AML-193 (cell line): ENCODE measurements at regions not wholly inside any gene's neighbourhood (a gene's known extent, or its start where the extent isn't known, plus 50 kb on each side); places are given as distances from the start of the nearest gene placed in this dataset.

ENCODE experiments used
- DNase-seq, 2 experiments: peaks; one replicate each; lab custom pipeline; 2025; lab: John Stamatoyannopoulos, UW

- DNase-seq, result no peak
Observed at GRCh38 chr5:3957658-3958057, 362.0 kb downstream of the IRX1 start.

GRCh38 chr5:3958389-3958788 lies 362.8 kb downstream of the IRX1 start:
- DNase-seq, result no peak

- DNase-seq, result no peak
Observed at GRCh38 chr5:3962113-3962512, 366.5 kb downstream of the IRX1 start.

DNA sequence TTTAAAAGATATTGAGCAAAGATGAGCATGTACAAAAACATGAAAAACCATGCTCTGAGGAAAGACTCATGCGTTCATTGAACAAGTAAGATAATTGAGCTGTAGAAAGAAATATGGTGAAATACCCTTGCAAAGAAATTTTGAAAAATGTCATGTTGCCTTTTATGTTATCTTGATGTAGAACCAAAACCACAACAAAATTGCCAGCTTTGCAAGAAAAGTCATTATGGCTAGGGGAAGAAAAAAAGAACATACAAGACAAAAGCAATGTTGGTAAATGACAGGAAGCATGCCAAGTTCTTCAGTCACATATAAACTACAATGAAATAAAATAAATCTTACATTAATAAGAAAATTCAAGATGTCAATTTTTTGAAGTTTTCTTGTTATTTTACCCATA lies 368.0 kb downstream of the IRX1 start:
- no peak for DNase-seq

DNA sequence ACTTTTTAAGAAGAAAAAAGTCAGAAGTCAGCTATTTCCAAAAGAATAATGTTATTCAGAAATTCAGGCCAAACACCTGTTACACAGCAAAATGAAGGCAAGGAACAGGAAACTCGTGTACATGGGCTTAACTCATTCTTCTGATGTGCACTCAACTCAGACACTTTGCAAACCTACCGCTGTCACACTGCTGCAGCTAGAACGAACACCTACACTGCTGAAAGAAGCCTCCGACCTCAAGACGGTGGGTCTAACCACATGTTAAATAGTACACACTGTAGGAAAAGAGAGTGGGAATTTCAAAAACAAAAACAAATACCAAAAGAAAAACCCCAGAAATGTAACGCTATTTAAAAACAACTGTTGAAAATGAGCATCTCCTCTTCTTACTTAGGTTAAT lies 384.5 kb downstream of the IRX1 start:
- DNase-seq, result no peak

DNA sequence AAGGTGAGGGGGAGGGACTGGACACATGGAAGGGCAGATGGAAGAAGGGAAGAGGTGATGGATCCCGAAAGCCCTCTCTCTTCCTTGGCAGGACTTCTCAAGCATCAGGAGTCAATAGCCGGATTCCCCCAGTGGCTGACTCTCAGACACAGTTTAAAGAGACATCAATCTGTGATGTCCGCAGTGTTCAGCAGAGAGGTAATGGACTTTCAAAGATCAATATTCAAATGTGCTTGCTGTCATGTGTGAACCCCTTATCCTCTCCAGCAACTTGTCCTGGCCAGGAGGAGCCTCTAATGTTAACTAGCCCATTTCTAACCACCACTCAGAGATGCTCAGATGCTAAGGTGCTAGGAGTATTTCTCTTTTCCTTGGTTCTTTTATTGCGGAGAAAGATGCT lies 392.2 kb downstream of the IRX1 start:
- no peak for DNase-seq

DNA sequence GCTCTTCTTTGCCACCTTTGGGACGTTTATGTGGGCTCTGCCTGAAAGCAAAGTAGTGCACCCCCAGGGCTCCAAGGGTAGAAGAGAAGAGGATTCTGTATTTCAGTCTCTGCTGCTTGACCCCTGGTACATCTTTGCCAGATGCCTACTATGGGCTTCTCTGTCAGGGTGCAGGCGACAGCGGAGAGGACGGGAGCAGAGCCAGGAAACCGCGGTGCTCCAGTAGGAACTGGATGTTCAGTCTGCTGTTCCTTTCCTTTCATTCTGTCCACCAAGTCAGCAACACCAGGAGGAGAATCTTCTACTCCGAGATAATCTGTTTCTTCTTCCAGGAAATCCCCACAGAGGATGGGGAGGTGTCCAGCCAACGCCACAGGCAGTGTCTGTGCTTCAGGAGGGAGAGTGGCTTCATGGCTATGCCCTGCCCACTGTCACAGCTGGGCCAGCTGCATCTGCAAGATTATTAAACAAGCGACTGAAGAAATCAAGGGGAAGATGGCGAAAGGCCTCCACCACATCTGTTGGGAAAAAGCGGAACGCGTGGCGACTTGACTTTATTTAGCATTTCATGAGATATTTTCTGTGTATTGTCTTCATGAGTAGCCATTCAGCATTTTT lies 398.3 kb downstream of the IRX1 start:
- DNase-seq, result no peak

GRCh38 chr5:3994628-3995027 lies 399.0 kb downstream of the IRX1 start:
- DNase-seq, result no peak

GRCh38 chr5:3995954-3996619 lies 400.5 kb downstream of the IRX1 start:
- DNase-seq, result no peak

GRCh38 chr5:3996707-3997336 lies 401.2 kb downstream of the IRX1 start:
- no peak for DNase-seq

- DNase-seq, result no peak
Observed at GRCh38 chr5:3997670-3998069, 402.0 kb downstream of the IRX1 start.

DNA sequence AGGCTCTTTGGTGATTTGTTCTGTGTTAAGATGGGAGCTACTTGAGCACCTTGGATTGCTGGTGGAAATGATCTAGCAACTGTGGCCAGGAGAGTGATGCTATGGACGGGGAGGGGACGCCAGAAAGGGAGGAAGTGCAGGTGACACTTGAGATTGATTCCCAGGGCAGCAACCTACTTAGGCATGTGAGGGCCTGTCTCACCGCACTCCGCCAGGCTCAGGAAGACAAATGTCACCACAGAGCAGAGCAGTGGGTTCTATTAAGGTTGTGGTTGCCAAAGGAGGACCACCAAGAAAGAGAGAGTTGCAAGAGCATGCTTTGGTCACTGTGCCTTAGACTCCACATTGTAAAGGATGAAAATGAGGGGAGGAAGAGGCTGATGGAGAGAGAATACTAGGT lies 404.3 kb downstream of the IRX1 start:
- DNase-seq, result no peak

DNA sequence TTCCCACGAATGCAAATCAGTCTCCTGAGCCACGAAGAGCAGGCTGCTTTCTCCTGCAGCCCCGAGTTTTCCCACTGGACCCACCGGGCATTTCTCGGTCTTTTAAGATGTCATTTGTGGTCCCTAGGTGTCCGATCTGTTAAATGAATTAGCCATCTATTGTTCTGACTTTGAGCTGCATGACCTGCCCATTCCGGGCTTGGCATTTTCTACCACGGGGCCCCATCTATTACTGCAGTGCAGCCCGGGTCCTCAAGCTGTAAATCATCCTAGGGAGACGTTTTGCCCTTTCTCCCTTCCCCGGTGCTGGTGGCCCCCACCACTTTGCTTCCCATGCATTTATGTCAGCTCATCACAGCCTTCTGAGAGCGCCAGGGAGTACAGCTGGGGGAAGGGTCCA lies 405.4 kb downstream of the IRX1 start:
- DNase-seq, result no peak

- no peak for DNase-seq
Observed at GRCh38 chr5:4001758-4002533, 406.3 kb downstream of the IRX1 start.

DNA sequence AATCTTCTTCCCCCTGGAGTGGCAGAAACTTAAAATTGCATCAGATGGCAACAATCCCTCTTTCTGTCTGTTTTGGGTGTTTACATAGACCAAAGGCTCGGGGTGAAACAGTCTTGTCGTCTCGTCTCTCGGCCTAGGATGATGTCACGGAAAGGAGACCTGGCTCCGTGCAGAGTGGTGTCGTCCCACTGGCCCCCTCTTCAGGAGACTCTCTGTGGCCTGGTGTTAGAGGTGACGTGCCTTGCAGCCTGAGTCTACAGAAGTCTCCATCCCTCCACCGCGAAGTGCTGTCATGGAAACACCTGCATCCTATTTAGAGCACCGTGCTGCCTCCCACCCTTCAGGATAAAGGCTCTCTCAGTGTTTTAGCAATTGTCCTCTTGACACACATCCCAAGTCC lies 409.7 kb downstream of the IRX1 start:
- no peak for DNase-seq

- DNase-seq, result no peak
Observed at GRCh38 chr5:4007001-4007400, 411.4 kb downstream of the IRX1 start.

- DNase-seq, result no peak
Observed at GRCh38 chr5:4011943-4012342, 416.3 kb downstream of the IRX1 start.

DNA sequence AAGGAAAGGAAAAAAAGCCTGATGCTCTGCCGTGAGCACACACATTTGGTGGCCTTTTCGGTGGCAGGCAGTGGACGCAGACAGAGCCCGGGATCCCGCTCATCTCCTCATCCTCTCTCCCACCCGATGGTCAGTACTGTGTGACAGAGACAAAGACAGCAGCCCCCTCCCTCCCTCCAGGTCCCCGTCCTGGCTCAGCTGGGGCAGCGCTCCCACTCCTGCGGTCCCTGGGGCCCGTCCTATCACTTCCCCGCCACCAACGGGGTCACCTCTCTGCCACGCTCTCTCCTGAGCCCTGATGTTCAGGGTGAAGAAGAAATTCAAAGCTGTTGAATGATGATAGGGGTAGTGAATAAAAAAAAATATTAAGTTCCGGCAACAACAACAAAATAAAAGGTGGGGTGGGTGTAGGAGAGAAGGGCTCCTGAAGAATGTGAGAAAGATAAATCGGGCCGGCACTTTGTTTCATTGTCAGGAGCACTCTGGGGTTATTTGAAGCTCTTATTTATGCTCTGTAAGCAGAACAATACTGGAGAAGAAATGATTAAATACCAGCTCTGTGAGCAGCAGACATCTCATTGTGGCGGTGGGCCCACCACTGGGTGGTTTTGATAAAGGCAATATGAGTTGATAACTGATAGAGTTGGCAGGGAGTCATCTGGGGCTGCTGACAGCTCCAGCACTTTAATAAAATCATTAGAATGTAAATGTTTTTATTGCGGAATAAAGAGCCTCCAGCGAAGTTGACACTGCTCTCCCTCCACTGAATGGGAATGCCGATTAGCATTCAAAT lies 417.7 kb downstream of the IRX1 start:
- DNase-seq, result no peak

DNA sequence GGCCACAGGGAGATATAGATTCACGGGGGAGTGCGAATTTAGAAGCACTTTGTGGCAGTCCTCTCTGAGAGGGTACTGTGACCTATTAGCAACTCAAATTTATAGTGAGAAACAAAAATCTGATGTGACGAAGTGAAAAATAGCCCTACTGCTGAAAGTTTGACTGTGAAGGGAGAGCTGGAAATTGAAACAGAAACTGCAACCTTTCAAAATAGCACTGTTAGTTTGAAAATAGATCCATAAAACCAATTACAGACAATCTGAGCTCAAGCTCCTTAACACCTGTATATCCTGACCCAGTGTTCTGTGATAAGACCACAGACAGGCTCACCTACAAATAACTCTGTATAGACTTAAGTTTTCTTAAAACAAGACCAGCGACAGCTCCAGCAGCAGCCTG lies 420.1 kb downstream of the IRX1 start:
- DNase-seq, result no peak

GRCh38 chr5:4017076-4017803 lies 421.6 kb downstream of the IRX1 start:
- DNase-seq, result no peak

DNA sequence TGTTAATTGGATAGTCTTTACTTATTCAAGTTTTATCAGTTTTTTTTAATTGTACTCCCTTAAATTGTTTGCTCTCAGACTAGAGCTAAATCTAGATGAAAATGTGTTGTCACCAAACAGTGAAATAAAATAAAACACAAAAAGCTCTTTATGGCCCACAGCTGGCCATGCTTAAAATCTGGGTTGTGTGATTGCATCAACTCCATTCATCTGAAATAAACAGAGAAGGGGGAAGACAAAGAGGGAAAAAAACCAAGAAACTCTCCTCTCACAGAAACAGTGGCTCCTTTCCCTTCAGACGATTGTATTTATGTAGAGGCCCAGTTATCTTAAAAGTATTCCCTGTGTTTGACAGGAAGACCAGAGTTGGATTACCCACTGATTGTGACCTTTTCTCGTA lies 422.4 kb downstream of the IRX1 start:
- DNase-seq, result no peak
